Lower leg skin (tissue), 4 donors: ENCODE measurements at regions not wholly inside any gene's neighbourhood (a gene's known extent, or its start where the extent isn't known, plus 50 kb on each side); places are given as distances from the start of the nearest gene placed in this dataset.

ENCODE experiments used
- DNase-seq, 2 donors: peaks; one replicate each; pipeline ENCODE4 v3.0.0-alpha.2; 2019; ENCODE audit warnings: low spot score in 2 of 2
- H3K4me3 ChIP-seq: fragments of 200-600 bp; sonication (generic); 2 replicates; pipeline ENCODE4 v1.5.1; 2017; ENCODE audit warnings: mild to moderate bottlenecking, low read depth; ENCODE audit not compliant: poor library complexity, severe bottlenecking
- CTCF ChIP-seq, 3 donors: fragments of 450-650 bp; IDR thresholded peaks; one replicate each; pipeline ENCODE4 v1.5.1; 2016; ENCODE audit warnings: antibody characterized with exemption in 3 of 3, mild to moderate bottlenecking in 3 of 3, moderate library complexity in 2 of 3
- POLR2A ChIP-seq, 2 donors: fragments of 450-650 bp; IDR thresholded peaks; one replicate each; pipeline ENCODE4 v1.6.1; 2016 to 2017; ENCODE audit warnings: antibody characterized with exemption in 2 of 2, mild to moderate bottlenecking in 1 of 2, moderate library complexity in 1 of 2
- WGBS, 2 donors: methylation state at CpG; one replicate each; pipeline ENCODE4 v1.1.5; 2018; 5-methylcytosine and 5-hydroxymethylcytosine counted together
- intact Hi-C: fragments of 100-400 bp; cut with DNase I; formaldehyde crosslinking; loops from one replicate; pipeline ENCODE4 v1.15.0; 2023; ENCODE audit warnings: low total_unique reads

- DNase-seq, result no peak
Measured at GRCh38 chr2:82246220-82246775, 1941.7 kb upstream of the LRRTM1 start.

GRCh38 chr2:82239176-82239575 lies 1934.6 kb upstream of the LRRTM1 start:
- no peak for TF ChIP-seq CTCF (IDR thresholded peaks at IDR 0.05)
- TF ChIP-seq POLR2A (IDR thresholded peaks at IDR 0.05), result no peak
- intact Hi-C loops, result no loop called here
- DNase-seq, result no peak
- WGBS, 2 donors, result 51 to 64% methylated on average over 2 of the region's 2 CpGs
- no peak overlapping the region for H3K4me3 ChIP-seq

More at GRCh38 chr2:82246220-82246775, 1941.7 kb upstream of the LRRTM1 start:
- 26 to 54% methylated on average over 1 of the region's 1 CpG for WGBS, 2 donors
- TF ChIP-seq CTCF (IDR thresholded peaks at IDR 0.05) (no peak), POLR2A (IDR thresholded peaks at IDR 0.05) (no peak)
- intact Hi-C loops, result no loop called here
- H3K4me3 ChIP-seq, result no peak overlapping the region

GRCh38 chr2:82237994-82238662 lies 1933.6 kb upstream of the LRRTM1 start:
- no peak overlapping the region for H3K4me3 ChIP-seq
- TF ChIP-seq POLR2A (IDR thresholded peaks at IDR 0.05), result no peak
- TF ChIP-seq CTCF (IDR thresholded peaks at IDR 0.05), result no peak
- intact Hi-C loops, result no loop called here
- no peak for DNase-seq

- no peak overlapping the region for H3K4me3 ChIP-seq
- TF ChIP-seq CTCF (IDR thresholded peaks at IDR 0.05) (no peak), POLR2A (IDR thresholded peaks at IDR 0.05) (no peak)
- WGBS, 2 donors, result 72 to 75% methylated on average over 8 of the region's 8 CpGs
- intact Hi-C loops, result loop anchor here (5.0 kb wide), 1 partner anchor 1457 kb away; no protein-coding TSS in a partner anchor
- no peak for DNase-seq
Measured at GRCh38 chr2:82234283-82234874, 1929.8 kb upstream of the LRRTM1 start.

GRCh38 chr2:82233806-82234205 lies 1929.3 kb upstream of the LRRTM1 start:
- intact Hi-C loops, result loop anchor here (5.0 kb wide), 1 partner anchor 1457 kb away; no protein-coding TSS in a partner anchor
- TF ChIP-seq POLR2A (IDR thresholded peaks at IDR 0.05) (no peak), CTCF (IDR thresholded peaks at IDR 0.05) (no peak)
- H3K4me3 ChIP-seq, result no peak overlapping the region
- DNase-seq, result no peak
